Prostate gland (tissue), 2 donors: ENCODE measurements at regions not wholly inside any gene's neighbourhood (a gene's known extent, or its start where the extent isn't known, plus 50 kb on each side); places are given as distances from the start of the nearest gene placed in this dataset.

ENCODE experiments used
- POLR2A ChIP-seq: fragments of 450-650 bp; IDR thresholded peaks from one replicate; pipeline ENCODE4 v1.6.1; 2016; ENCODE audit warnings: antibody characterized with exemption, mild to moderate bottlenecking
- POLR2AphosphoS5 ChIP-seq: sonication (generic); formaldehyde crosslinking; IDR thresholded peaks from one replicate; pipeline ENCODE4 v1.6.1; 2017; ENCODE audit warnings: antibody characterized with exemption
- TF ChIP-seq, protein P1 (sequence below), 4 experiments: fragments of 200-600 bp in 2 of 4; fragments of 450-650 bp in 2 of 4; sonication (generic) in 2 of 4; IDR thresholded peaks; 1 replicate in 3 of 4; 2 replicates in 1 of 4; pipeline ENCODE4 v1.5.1; 2016 to 2019; ENCODE audit warnings: antibody characterized with exemption in 4 of 4, mild to moderate bottlenecking in 2 of 4, moderate library complexity in 2 of 4

DNA sequence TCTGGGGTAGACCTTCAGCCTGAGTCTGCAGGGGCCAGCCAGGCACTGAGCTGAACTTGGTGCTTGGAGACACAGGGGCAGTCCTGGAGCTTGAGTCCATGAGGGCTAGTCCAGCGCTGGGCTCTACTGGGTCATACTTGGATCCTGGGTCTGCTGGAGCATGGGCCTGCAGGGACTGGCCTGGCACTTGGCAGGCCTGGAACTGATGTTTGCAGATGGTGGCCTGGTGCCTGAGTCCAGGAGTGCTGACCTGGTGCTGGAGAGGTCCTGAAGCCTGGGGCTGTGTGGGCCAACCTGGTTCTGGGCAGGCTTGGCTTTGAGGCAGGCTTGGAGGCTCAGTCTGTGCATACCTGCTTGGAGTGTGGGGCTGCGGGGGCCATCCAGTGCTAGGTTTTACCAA is 143.4 kb upstream of the DSCAM start:
- TF ChIP-seq, protein P1, sequence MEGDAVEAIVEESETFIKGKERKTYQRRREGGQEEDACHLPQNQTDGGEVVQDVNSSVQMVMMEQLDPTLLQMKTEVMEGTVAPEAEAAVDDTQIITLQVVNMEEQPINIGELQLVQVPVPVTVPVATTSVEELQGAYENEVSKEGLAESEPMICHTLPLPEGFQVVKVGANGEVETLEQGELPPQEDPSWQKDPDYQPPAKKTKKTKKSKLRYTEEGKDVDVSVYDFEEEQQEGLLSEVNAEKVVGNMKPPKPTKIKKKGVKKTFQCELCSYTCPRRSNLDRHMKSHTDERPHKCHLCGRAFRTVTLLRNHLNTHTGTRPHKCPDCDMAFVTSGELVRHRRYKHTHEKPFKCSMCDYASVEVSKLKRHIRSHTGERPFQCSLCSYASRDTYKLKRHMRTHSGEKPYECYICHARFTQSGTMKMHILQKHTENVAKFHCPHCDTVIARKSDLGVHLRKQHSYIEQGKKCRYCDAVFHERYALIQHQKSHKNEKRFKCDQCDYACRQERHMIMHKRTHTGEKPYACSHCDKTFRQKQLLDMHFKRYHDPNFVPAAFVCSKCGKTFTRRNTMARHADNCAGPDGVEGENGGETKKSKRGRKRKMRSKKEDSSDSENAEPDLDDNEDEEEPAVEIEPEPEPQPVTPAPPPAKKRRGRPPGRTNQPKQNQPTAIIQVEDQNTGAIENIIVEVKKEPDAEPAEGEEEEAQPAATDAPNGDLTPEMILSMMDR (IDR thresholded peaks at IDR 0.05), result no peak
- no peak for TF ChIP-seq POLR2A
- no peak for TF ChIP-seq POLR2AphosphoS5
